GM12891 (cell line): ENCODE measurements at regions not wholly inside any gene's neighbourhood (a gene's known extent, or its start where the extent isn't known, plus 50 kb on each side); places are given as distances from the start of the nearest gene placed in this dataset.
"Not testable (repeated sequence)": the region's sequence is repeated elsewhere in the genome, so short reads cannot be mapped to it uniquely, and the experiment has no call there.

ENCODE experiments used
- POLR2A ChIP-seq: IDR thresholded peaks from 2 replicates; pipeline ENCODE4 v1.6.1; 2011; ENCODE audit warnings: low read depth, low read length, control low read depth
- POLR2AphosphoS5 ChIP-seq: IDR thresholded peaks from 2 replicates; pipeline ENCODE4 v1.6.1; 2011; ENCODE audit warnings: low read depth, low read length, control low read depth
- TAF1 ChIP-seq: IDR thresholded peaks from 2 replicates; pipeline ENCODE4 v1.6.1; 2011; ENCODE audit warnings: low read depth, low read length, control low read depth

DNA sequence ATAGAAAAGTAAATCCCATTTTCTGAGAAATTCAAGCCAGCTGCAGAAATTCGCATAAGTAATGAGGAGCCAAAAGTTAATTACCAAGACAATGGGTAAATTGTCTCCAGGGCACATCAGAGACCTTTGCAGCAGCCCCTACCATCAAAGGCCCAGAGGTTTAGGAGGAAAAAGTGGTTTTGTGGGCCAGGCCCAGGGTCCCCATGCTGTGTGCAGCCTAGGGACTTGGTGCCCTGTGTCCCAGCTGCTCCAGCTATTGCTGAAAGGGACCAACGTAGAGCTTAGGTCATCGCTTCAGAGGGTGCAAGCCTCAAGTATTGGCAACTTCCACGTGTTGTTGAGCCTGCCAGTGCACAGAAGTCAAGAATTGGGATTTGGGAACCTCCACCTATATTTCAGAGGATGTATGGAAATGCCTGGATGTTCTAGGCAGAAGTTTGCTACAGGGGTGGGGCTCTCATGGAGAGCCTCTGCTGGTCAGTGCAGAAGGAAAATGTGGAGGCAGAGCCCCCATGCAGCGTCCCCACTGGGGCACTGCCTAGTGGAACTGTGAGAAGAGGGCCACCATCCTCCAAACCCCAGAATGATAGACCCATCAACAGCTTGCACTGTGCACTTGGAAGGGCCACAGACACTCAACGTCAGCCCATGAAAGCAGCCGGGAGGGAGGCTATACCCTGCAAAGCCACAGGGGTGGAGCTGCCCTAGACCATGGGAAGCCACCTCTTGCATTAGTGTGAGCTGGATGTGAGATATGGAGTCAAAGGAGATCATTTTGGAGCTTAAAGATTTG lies 731.3 kb upstream of the GRAMD2B start:
- TF ChIP-seq POLR2A, TAF1, POLR2AphosphoS5: not testable (repeated sequence)
